Effector CD4-positive, alpha-beta T cell (primary cell): ENCODE measurements at regions not wholly inside any gene's neighbourhood (a gene's known extent, or its start where the extent isn't known, plus 50 kb on each side); places are given as distances from the start of the nearest gene placed in this dataset.
"Not testable (repeated sequence)": the region's sequence is repeated elsewhere in the genome, so short reads cannot be mapped to it uniquely, and the experiment has no call there.

Experiments
- DNase-seq: peaks from one replicate; pipeline ENCODE4 v3.0.0-alpha.2; 2020

GRCh38 chrX:73940893-73941470, 88.5 kb upstream of the XIST start:
- no peak for DNase-seq

- DNase-seq, result not testable (repeated sequence)
Observed at GRCh38 chrX:73937843-73938242, 85.3 kb upstream of the XIST start.

- DNase-seq, result no peak
Observed at GRCh38 chrX:73932522-73932921, 80.0 kb upstream of the XIST start.

- no peak for DNase-seq
Observed at GRCh38 chrX:73930300-73930699, 77.8 kb upstream of the XIST start.

GRCh38 chrX:73922856-73923455, 70.4 kb upstream of the XIST start:
- DNase-seq, result no peak

- no peak for DNase-seq
Observed at GRCh38 chrX:73916931-73917667, 64.6 kb upstream of the XIST start.

GRCh38 chrX:73916489-73916888, 64.0 kb upstream of the XIST start:
- no peak for DNase-seq

- not testable (repeated sequence) for DNase-seq
Observed at GRCh38 chrX:73914792-73915191, 62.3 kb upstream of the XIST start.

- DNase-seq, result no peak
Observed at GRCh38 chrX:73913580-73913979, 61.1 kb upstream of the XIST start.

GRCh38 chrX:73911946-73912345, 59.4 kb upstream of the XIST start:
- DNase-seq, result not testable (repeated sequence)

GRCh38 chrX:73905749-73906374, 53.3 kb upstream of the XIST start:
- not testable (repeated sequence) for DNase-seq

- DNase-seq, result no peak
Observed at GRCh38 chrX:73903941-73904340, 51.4 kb upstream of the XIST start.
